Duodenal mucosa (tissue), 2 donors: ENCODE measurements at regions not wholly inside any gene's neighbourhood (a gene's known extent, or its start where the extent isn't known, plus 50 kb on each side); places are given as distances from the start of the nearest gene placed in this dataset.

Source experiments
- H3K27ac ChIP-seq: one replicate; pipeline ENCODE4 v1.7.0; 2013; ENCODE audit warnings: low read depth, low read length
- H3K27me3 ChIP-seq, 2 donors: one replicate each; pipeline ENCODE4 v1.7.0; 2013; ENCODE audit warnings: low read length in 2 of 2, control low read depth in 1 of 2; ENCODE audit not compliant: insufficient read depth in 2 of 2, control insufficient read depth in 1 of 2
- H3K36me3 ChIP-seq, 2 donors: one replicate each; pipeline ENCODE4 v1.7.0; 2013; ENCODE audit warnings: low read length in 2 of 2, control low read depth in 1 of 2; ENCODE audit not compliant: insufficient read depth in 2 of 2, control insufficient read depth in 1 of 2
- H3K4me1 ChIP-seq, 2 donors: one replicate each; pipeline ENCODE4 v1.7.0; 2013; ENCODE audit warnings: low read length in 2 of 2, control low read depth in 1 of 2; ENCODE audit not compliant: insufficient read depth in 2 of 2, control insufficient read depth in 1 of 2
- H3K4me3 ChIP-seq, 2 donors: one replicate each; pipeline ENCODE4 v1.7.0; 2013; ENCODE audit warnings: low read length in 2 of 2, low read depth in 1 of 2
- H3K9ac ChIP-seq, 2 donors: one replicate each; pipeline ENCODE4 v1.7.0; 2013; ENCODE audit warnings: low read length in 2 of 2, low read depth in 1 of 2
- H3K9me3 ChIP-seq, 2 donors: one replicate each; pipeline ENCODE4 v1.7.0; 2013; ENCODE audit warnings: low read length in 2 of 2, control low read depth in 1 of 2; ENCODE audit not compliant: control insufficient read depth in 1 of 2

DNA sequence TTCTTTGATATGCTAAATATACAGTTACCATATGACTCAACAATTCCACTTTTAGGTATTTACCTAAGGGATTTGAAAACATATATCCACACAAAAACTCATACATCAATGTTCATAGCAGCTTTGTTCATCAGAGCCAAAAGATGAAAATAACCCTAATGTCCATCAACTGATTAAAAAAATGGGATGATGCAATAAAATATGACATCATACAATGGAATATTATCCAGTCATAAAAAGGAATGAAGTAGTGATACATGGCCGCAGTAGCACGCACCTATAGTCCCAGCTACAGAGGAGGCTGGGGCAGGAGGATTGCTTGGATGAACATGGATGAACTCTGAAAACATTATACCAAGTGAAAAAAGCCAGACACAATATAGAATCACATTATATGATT is 101.4 kb upstream of the SIRPA start:
- Histone ChIP-seq H3K9ac (no peak overlapping the region), H3K27ac (no peak overlapping the region), H3K27me3 (no peaks in the 10 kb centered on the region), H3K4me1 (no peaks in the 10 kb centered on the region), H3K9me3 (no peaks in the 10 kb centered on the region), H3K36me3 (no peaks in the 10 kb centered on the region), H3K4me3 (no peak overlapping the region)

DNA sequence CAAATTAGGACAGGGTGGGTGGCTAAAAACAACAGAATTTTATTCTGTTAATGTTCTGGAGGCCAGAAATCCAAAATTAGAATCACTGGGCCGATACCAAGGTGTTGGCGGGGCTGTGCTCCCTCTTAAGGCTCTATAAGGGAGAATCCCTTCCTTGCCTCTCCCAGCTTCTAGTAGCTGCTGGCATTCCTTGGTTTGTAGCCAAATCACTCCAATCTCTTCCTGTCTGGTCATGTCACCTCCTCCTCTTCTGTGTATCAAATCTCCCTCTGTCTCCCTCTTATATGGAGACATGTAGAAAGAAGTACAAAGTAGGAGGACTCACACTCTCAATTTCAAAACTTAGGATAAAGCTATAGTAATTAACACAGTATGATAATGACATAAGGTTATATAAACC is 102.9 kb upstream of the SIRPA start:
- no peak overlapping the region for H3K27ac ChIP-seq
- no peaks in the 10 kb centered on the region for H3K27me3 ChIP-seq
- H3K36me3 ChIP-seq = no peaks in the 10 kb centered on the region
- H3K9ac ChIP-seq = no peak overlapping the region
- H3K4me3 ChIP-seq = no peak overlapping the region
- H3K4me1 ChIP-seq = no peaks in the 10 kb centered on the region
- no peaks in the 10 kb centered on the region for H3K9me3 ChIP-seq

DNA sequence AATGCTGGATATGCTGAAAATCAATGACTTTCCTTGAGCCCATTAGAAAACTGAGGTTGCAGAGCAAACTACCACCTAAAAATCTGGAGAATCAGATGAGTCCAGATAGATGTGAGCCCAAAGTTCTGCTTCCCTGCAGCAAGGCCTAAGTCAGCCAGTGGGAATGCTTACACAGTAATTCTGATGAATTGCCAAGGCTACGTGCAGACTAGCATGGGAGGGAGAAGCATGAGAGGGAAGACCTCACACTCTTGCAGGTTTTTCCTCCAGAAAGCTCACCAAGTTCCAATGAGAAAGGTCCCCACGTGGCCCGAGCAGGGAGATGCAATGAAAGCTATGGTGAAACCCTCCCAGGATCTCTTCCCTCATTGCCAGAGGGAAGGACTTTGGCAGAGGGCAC is 104.8 kb upstream of the SIRPA start:
- H3K36me3 ChIP-seq = no peaks in the 10 kb centered on the region

DNA sequence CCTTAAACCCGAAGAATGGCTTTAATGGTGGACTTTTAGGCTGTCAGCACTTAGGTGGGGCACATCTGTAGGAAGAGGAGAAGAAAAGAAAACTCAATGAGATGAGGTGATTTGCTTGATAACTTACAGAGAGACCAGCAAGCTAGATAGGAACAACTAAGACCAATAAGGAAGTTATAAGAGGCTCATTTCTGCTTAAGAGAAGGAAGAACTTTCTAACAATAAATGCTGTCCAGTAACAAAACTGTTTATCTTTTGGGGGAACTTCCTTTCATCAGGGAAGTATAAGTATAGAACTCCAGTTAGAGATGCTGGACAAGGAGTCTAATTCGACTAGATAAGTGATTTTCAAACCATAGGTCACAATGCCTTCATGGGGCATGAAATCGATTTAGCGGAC is 107.2 kb upstream of the SIRPA start:
- Histone ChIP-seq H3K9me3 (no peaks in the 10 kb centered on the region), H3K27me3 (peaks cover 0 to 4% of the 10 kb centered on the region in 2 donors), H3K27ac (no peak overlapping the region), H3K9ac (no peak overlapping the region), H3K4me1 (no peaks in the 10 kb centered on the region), H3K4me3 (no peak overlapping the region), H3K36me3 (no peaks in the 10 kb centered on the region)

More for the DNA sequence above, 104.8 kb upstream of the SIRPA start:
- H3K4me1 ChIP-seq = no peaks in the 10 kb centered on the region
- H3K9me3 ChIP-seq = no peaks in the 10 kb centered on the region
- H3K9ac ChIP-seq = no peak overlapping the region
- H3K27ac ChIP-seq = no peak overlapping the region
- no peaks in the 10 kb centered on the region for H3K27me3 ChIP-seq
- no peak overlapping the region for H3K4me3 ChIP-seq

DNA sequence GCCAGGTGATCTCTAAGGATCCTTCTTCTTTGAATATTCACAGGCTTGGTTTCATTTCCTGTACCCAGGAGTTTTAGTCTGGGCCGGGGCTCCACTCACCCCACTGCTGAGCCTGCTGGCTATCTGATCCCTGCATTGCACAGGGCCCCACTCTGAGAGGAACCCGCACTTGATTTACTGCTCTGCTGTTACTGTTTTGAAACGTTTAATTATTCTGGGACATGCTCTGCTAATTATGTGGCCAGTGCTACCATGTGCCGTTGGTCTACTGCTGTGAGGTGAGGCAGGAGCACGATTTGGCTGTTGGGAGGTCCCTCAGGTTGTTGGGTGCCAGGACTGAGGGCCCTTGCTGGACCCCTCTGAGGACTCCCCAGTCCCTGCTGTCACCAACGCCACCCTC is 108.7 kb upstream of the SIRPA start:
- Histone ChIP-seq H3K4me1 (no peaks in the 10 kb centered on the region), H3K9ac (no peak overlapping the region), H3K4me3 (no peak overlapping the region), H3K27ac (no peak overlapping the region), H3K27me3 (peaks cover 0 to 4% of the 10 kb centered on the region in 2 donors), H3K36me3 (no peaks in the 10 kb centered on the region), H3K9me3 (no peaks in the 10 kb centered on the region)

DNA sequence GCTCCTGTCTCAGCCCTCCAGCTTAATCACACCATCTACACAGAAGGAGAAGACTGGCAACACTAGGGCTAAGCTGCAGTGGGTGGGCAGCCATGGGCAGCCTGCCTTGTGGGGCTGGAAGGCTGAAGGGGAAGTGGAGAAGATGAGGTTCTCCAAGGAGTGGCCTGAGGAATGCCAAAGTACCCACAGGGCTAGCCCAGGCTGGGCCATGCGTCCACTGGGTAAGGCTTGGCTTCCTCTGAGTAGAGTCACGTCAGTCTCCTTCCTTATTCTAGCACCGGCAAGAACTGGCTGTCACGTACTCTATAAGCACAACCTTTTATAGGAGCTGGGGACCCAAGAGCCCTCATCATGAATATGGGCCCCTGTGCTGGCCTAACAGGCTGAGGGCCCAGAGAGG is 110.6 kb upstream of the SIRPA start:
- no peaks in the 10 kb centered on the region for H3K4me1 ChIP-seq
- no peaks in the 10 kb centered on the region for H3K36me3 ChIP-seq
- H3K27me3 ChIP-seq = peaks cover 0 to 12% of the 10 kb centered on the region in 2 donors
- H3K9ac ChIP-seq = no peak overlapping the region
- H3K27ac ChIP-seq = no peak overlapping the region
- H3K9me3 ChIP-seq = no peaks in the 10 kb centered on the region
- H3K4me3 ChIP-seq = no peak overlapping the region

DNA sequence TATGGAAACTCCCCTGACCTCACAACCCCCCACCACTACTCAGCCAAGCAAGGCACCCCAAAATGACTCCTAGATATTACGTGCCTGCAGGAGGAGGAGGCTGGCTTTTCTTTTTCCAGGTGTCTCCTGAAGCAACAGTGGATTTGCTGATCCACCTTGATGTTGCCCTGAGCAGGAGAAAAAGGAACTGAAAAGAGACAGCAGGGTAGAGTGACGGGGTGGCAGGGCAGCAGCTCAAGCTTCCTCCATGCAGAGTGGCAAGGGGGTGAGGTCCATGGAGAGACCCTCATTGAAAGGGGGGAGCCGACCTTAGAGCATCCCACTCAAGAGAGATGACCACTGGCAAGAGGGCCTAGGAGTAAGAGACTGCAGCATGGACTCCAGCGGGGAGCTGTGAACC is 112.0 kb upstream of the SIRPA start:
- no peaks in the 10 kb centered on the region for H3K9me3 ChIP-seq
- H3K9ac ChIP-seq = no peak overlapping the region
- H3K36me3 ChIP-seq = no peaks in the 10 kb centered on the region
- H3K4me3 ChIP-seq = no peak overlapping the region
- no peak overlapping the region for H3K27ac ChIP-seq
- H3K4me1 ChIP-seq = no peaks in the 10 kb centered on the region
- peaks cover 0 to 12% of the 10 kb centered on the region in 2 donors for H3K27me3 ChIP-seq

DNA sequence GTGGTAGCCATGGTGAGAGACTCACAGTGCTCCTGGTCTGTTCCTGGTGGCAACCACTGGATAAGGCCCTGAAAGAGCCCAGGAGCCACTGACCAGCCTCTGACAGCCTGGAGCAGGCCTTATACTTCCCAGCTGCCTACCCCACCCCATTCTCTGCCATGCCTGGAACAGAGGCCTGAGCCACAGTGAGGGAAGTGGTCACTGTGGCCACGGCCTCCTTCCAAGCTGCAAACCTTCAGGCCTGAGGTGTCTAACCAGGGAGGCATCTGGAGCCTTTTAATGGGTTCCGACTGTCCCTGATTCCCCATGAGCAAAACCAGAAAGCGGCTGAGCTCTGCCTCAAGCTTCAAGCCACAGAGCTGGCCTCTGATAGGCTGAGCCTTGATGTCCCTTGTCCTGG is 113.0 kb upstream of the SIRPA start:
- Histone ChIP-seq H3K4me1 (no peaks in the 10 kb centered on the region), H3K36me3 (no peaks in the 10 kb centered on the region), H3K27me3 (peaks cover 0 to 12% of the 10 kb centered on the region in 2 donors), H3K4me3 (no peak overlapping the region), H3K9me3 (no peaks in the 10 kb centered on the region), H3K27ac (no peak overlapping the region), H3K9ac (no peak overlapping the region)

DNA sequence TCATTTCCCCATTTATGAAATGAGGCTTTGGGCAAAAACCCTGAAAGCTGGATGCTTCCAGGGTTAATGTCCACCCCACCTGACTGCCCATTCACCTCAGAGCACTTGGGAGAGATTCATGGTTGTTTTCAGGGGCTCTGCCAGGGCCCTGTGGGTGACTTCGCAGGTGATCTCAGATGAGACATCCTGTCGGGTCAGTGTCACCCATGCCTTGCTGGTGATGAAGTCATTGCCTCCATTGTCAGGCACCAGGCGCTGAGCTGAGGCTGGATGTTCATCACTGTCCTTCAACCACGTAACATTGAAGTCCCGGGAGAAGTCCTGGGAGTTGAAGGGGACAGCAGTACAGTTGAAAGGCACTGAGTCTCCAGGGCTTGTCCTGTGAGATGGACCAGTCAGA is 115.6 kb upstream of the SIRPA start:
- Histone ChIP-seq H3K9me3 (peaks cover 0 to under 1% of the 10 kb centered on the region in 2 donors), H3K9ac (no peak overlapping the region), H3K27me3 (peaks cover 0 to 12% of the 10 kb centered on the region in 2 donors), H3K27ac (no peak overlapping the region), H3K4me1 (peaks cover 7 to 9% of the 10 kb centered on the region in 2 donors), H3K36me3 (no peaks in the 10 kb centered on the region), H3K4me3 (no peak overlapping the region)

DNA sequence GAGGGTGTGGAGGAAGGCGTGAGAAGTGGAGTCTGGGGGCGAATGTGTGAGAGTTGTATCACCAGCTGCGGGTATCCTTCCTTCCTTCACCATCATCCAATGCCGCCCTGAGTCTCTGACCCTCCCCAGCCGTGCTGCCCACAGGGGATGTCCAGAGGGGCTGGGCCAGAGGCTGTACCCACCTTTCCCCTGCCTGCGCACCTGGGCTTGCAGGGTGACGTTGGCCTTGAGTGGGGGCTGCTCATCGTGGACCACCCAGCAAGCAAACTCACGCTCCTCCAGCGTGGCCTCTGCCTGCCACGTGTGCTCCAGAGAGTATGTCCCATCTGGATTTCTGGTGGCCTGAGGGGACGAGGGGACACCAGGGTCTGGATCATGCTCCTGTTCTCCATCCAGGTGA is 116.9 kb upstream of the SIRPA start:
- Histone ChIP-seq H3K27me3 (peaks cover 0 to 8% of the 10 kb centered on the region in 2 donors), H3K9ac (no peak overlapping the region), H3K36me3 (no peaks in the 10 kb centered on the region), H3K27ac (no peak overlapping the region), H3K4me3 (no peak overlapping the region), H3K9me3 (peaks cover 0 to 2% of the 10 kb centered on the region in 2 donors), H3K4me1 (peaks cover 7 to 9% of the 10 kb centered on the region in 2 donors)

DNA sequence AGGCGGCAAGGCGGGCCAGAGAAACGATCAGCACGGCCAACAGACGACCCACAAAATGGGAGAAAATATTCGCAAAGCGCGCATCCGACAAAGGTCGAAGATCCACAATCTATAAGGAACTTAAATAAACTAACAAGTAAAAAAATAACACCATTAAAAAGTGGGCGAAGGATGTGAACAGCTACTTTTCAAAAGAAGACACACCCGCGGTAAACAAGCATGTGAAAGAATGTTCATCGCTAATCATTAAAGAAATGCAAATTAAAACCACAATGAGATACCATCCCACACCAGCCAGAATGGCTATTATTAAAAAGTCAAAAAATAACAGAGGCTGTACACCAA is 117.8 kb upstream of the SIRPA start:
- no peak overlapping the region for H3K27ac ChIP-seq
- H3K9ac ChIP-seq = no peak overlapping the region

More for the DNA sequence above, 117.8 kb upstream of the SIRPA start:
- Histone ChIP-seq H3K4me1 (peaks cover 7 to 9% of the 10 kb centered on the region in 2 donors), H3K27me3 (peaks cover 0 to 8% of the 10 kb centered on the region in 2 donors), H3K4me3 (no peak overlapping the region), H3K36me3 (no peaks in the 10 kb centered on the region), H3K9me3 (peaks cover 0 to 2% of the 10 kb centered on the region in 2 donors)
